ENCODE measurements at regions not wholly inside any gene's neighbourhood (a gene's known extent, or its start where the extent isn't known, plus 50 kb on each side); places are given as distances from the start of the nearest gene placed in this dataset.
"Not testable (repeated sequence)": the region's sequence is repeated elsewhere in the genome, so short reads cannot be mapped to it uniquely, and the experiment has no call there.

DNA sequence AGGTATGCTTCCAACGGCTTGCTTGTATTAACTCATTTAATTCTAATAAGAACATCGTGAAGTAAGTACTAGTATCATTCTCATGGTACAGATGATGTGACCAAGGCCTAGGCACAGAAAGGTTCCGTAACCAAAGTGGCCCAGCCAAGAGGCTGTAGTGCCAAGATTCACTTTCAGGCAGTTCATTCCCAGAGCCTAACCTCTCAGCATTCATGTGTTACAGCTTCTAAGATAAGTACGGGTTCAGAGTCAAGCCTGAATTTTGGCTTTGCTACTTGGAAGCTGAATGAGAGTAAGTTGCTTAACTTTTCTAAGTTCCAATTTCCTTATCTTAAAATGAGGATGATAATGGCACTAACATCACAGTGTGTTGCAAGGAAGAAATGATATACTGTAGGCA is 379.9 kb downstream of the AEBP2 start:
- no peak for TF ChIP-seq TAF1 (IDR thresholded peaks at IDR 0.05; ENCODE audit: borderline replicate concordance, low read depth, low read length)
- TF ChIP-seq POLR2A (IDR thresholded peaks at IDR 0.05; ENCODE audit: low read depth, low read length) = no peak
- TF ChIP-seq POLR2AphosphoS5 (IDR thresholded peaks at IDR 0.05; ENCODE audit: low read depth, low read length) = no peak
- no peak for DNase-seq (ENCODE audit: insufficient read length)
- FAIRE-seq = no peak

GRCh38 chr12:19822476-19822875 is 383.2 kb downstream of the AEBP2 start:
- FAIRE-seq (no peak), DNase-seq (ENCODE audit: insufficient read length) (no peak)
- TF ChIP-seq TAF1 (IDR thresholded peaks at IDR 0.05; ENCODE audit: borderline replicate concordance, low read depth, low read length) = no peak
- TF ChIP-seq POLR2A (IDR thresholded peaks at IDR 0.05; ENCODE audit: low read depth, low read length) = no peak
- no peak for TF ChIP-seq POLR2AphosphoS5 (IDR thresholded peaks at IDR 0.05; ENCODE audit: low read depth, low read length)

DNA sequence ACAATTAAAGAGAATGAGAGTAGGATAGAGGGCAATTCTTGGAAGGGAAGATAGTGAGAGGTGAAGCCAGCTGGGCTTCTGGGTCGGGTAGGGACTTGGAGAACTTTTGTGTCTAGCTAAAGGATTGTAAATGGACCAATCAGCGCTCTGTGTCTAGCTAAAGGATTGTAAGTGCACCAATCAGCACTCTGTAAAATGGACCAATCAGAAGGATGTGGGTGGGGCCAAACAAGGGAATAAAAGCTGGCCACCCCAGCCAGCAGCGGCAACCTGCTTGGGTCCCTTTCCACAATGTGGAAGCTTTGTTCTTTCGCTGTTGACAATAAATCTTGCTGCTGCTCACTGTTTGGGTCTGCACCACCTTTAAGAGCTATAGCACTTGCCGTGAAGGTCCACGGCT is 384.0 kb downstream of the AEBP2 start:
- FAIRE-seq = not testable (repeated sequence)

GRCh38 chr12:19826980-19827550 is 387.8 kb downstream of the AEBP2 start:
- no peak for DNase-seq (ENCODE audit: insufficient read length)
- FAIRE-seq = no peak
- TF ChIP-seq POLR2AphosphoS5 (IDR thresholded peaks at IDR 0.05; ENCODE audit: low read depth, low read length) (no peak), TAF1 (IDR thresholded peaks at IDR 0.05; ENCODE audit: borderline replicate concordance, low read depth, low read length) (no peak), POLR2A (IDR thresholded peaks at IDR 0.05; ENCODE audit: low read depth, low read length) (no peak)

More for the DNA sequence above, 384.0 kb downstream of the AEBP2 start:
- not testable (repeated sequence) for DNase-seq (ENCODE audit: insufficient read length)

GRCh38 chr12:19829100-19829853 is 390.0 kb downstream of the AEBP2 start:
- FAIRE-seq (no peak), DNase-seq (ENCODE audit: insufficient read length) (no peak)
- TF ChIP-seq TAF1 (IDR thresholded peaks at IDR 0.05; ENCODE audit: borderline replicate concordance, low read depth, low read length) (no peak), POLR2A (IDR thresholded peaks at IDR 0.05; ENCODE audit: low read depth, low read length) (no peak), POLR2AphosphoS5 (IDR thresholded peaks at IDR 0.05; ENCODE audit: low read depth, low read length) (no peak)

DNA sequence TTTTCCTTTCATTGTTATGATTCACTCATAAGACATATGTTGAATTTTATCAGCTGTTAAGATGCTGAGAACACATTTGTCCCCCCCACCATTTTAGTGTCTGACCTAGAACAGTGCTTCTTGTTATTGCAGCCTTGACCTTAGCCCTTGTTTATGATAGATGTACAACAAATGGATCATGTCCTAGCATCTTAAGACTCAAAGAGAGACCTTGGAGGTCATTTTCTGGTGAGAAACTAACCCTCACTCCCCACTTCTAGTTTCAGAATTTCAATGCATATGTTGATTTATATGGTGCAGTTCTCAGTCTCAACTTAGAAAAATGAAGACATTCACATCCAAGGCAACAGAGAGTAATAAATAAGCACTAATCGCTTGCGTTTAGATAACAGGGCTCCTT is 391.2 kb downstream of the AEBP2 start:
- TF ChIP-seq POLR2A (IDR thresholded peaks at IDR 0.05; ENCODE audit: low read depth, low read length) (no peak), POLR2AphosphoS5 (IDR thresholded peaks at IDR 0.05; ENCODE audit: low read depth, low read length) (no peak), TAF1 (IDR thresholded peaks at IDR 0.05; ENCODE audit: borderline replicate concordance, low read depth, low read length) (no peak)
- no peak for FAIRE-seq
- no peak for DNase-seq (ENCODE audit: insufficient read length)

DNA sequence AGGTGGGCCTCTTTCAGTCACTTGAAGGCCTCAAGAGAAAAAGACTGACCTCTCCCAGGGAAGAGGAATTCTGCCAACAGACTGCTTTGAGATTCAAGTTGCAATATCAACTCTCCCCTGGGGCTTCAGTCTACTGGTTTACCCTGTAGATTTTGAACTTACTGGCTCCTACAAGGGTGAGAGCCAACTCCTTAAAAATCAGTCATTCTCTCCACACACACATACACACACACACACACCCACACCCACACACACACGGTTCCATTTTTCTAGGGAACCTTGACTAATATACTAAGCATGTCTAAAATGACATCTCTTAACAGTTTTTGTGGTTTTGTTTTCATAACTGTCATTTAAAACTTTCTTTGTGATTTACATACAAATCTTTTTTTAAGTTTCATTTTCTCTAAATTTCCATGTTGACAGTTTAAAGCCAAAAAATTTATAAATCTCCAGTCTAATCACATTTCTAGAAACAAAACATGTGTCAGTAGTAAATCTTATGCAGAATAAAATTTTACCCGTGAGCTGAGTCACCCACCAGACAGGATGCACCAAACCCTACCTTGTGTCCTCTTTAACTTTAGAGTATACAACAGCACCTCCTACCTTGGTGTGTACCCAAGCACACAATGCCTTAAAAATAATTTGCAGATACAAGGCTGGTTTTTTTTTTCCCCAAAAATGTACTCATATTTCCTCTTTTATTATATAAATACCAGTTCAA is 394.6 kb downstream of the AEBP2 start:
- FAIRE-seq (no peak), DNase-seq (ENCODE audit: insufficient read length) (no peak)
- TF ChIP-seq POLR2AphosphoS5 (IDR thresholded peaks at IDR 0.05; ENCODE audit: low read depth, low read length) (no peak), TAF1 (IDR thresholded peaks at IDR 0.05; ENCODE audit: borderline replicate concordance, low read depth, low read length) (no peak), POLR2A (IDR thresholded peaks at IDR 0.05; ENCODE audit: low read depth, low read length) (no peak)

DNA sequence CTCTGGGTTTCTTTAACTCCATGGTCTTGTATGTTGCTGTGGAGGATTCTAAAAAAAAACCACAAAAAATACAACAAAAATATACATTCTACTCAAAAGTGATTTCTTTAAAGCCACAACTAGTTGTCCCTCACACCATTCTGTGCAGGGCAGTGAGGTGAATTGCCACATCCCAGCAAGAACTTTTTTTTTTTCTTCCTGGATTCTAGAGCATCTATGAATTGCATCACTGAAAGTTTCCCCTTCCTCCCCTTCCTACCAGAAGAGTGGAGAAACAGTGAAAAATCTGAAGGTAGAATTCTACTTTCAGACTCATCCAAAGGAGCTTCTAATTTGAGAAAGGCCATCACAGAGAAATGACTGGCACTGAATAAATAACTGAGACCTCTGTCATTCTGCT is 395.3 kb downstream of the AEBP2 start:
- DNase-seq (ENCODE audit: insufficient read length) (no peak), FAIRE-seq (no peak)
- TF ChIP-seq POLR2AphosphoS5 (IDR thresholded peaks at IDR 0.05; ENCODE audit: low read depth, low read length) (no peak), POLR2A (IDR thresholded peaks at IDR 0.05; ENCODE audit: low read depth, low read length) (no peak), TAF1 (IDR thresholded peaks at IDR 0.05; ENCODE audit: borderline replicate concordance, low read depth, low read length) (no peak)

GRCh38 chr12:19836056-19836455 is 396.8 kb downstream of the AEBP2 start:
- FAIRE-seq (no peak), DNase-seq (ENCODE audit: insufficient read length) (no peak)
- TF ChIP-seq TAF1 (IDR thresholded peaks at IDR 0.05; ENCODE audit: borderline replicate concordance, low read depth, low read length) = no peak
- TF ChIP-seq POLR2AphosphoS5 (IDR thresholded peaks at IDR 0.05; ENCODE audit: low read depth, low read length) = no peak

DNA sequence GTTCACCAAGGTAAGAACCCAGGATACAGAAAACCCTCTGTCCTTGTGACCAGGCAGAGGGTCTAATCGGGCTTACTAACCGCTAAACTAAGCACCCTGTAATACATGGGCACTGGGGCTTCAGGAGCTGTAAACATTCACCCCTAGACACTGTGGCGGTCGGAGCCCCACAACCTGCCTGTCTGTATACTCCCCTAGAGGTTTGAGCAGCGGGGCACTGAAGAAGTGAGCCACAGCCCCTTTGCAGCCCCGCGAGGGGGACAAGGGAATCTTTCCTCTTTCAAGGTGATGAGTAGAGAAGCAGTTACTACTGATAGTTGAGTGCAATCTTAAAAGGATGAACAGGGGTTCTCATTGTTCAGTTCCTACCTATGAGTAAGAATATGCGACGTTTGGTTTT is 397.2 kb downstream of the AEBP2 start:
- FAIRE-seq (no peak), DNase-seq (ENCODE audit: insufficient read length) (no peak)
- TF ChIP-seq POLR2AphosphoS5 (IDR thresholded peaks at IDR 0.05; ENCODE audit: low read depth, low read length) = no peak
- no peak for TF ChIP-seq POLR2A (IDR thresholded peaks at IDR 0.05; ENCODE audit: low read depth, low read length)

- TF ChIP-seq POLR2A (IDR thresholded peaks at IDR 0.05; ENCODE audit: low read depth, low read length) = no peak
- no peak for TF ChIP-seq TAF1 (IDR thresholded peaks at IDR 0.05; ENCODE audit: borderline replicate concordance, low read depth, low read length)
- FAIRE-seq (no peak), DNase-seq (ENCODE audit: insufficient read length) (no peak)
These were observed 398.3 kb downstream of the AEBP2 start for GRCh38 chr12:19837543-19837942.

GRCh38 chr12:19841451-19841850 is 402.2 kb downstream of the AEBP2 start:
- no peak for DNase-seq (ENCODE audit: insufficient read length)
- FAIRE-seq = no peak
- no peak for TF ChIP-seq POLR2A (IDR thresholded peaks at IDR 0.05; ENCODE audit: low read depth, low read length)
- no peak for TF ChIP-seq TAF1 (IDR thresholded peaks at IDR 0.05; ENCODE audit: borderline replicate concordance, low read depth, low read length)
- TF ChIP-seq POLR2AphosphoS5 (IDR thresholded peaks at IDR 0.05; ENCODE audit: low read depth, low read length) = no peak

Measured in GM12892 (cell line).